ENCODE measurements at regions not wholly inside any gene's neighbourhood (a gene's known extent, or its start where the extent isn't known, plus 50 kb on each side); places are given as distances from the start of the nearest gene placed in this dataset.

DNA sequence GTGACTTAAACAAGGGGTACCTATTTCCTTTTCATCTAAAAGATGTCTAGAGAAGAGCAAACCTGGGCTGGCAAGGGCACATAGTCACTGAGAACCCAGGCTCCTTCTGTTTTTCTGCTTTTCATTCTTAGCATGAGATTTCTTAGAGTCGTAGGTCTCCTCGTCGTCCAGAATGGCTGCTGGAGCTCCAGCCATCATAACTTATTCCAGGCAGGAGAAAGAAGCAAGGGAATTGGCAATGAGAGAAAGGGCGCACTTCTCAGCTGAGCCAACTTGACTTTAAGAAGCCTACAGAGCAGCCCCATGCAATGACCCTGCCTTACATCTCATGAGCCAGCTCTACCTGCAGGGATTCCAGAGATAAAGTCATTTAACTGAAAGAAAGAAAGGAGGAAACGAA lies 213.4 kb downstream of the BMP7 start:
- intact Hi-C loops (cut with micrococcal nuclease), result no loop called here

DNA sequence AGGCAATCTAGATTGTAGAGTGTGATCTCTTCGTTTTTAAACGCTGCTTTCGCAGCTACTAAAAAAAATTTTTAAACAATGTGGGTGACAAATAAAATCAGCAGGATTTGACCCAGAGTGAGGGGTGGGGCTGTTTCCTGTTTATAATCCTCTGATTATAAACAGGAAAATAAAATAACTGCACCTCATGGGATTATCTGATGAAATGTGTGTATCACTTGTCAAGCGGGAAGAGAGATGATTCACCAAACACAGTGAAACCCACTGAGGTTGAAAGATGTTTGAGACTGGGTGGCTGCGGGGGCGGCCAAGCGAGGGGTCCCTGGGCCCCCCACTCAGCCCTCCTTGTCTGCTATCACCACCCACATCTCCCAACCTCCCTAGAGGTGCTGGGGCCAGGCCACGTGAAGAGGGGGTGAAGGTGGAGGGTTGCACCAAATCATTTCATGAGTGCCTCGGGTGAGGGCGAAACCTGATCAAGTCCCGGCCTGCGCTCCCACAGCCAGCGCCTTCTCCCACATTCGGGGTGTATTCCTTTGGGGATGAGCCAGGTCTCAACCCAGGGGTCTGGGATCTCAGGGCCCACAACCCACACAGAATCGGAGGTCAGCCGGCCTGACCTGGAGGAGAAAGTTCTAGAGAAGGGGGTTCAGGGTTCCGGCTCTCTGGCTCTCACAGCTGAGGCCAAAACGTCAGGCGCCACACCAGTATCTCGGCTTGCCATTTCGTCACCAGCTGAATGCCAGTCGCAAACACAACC lies 212.5 kb downstream of the BMP7 start:
- intact Hi-C loops (cut with micrococcal nuclease), result no loop called here

DNA sequence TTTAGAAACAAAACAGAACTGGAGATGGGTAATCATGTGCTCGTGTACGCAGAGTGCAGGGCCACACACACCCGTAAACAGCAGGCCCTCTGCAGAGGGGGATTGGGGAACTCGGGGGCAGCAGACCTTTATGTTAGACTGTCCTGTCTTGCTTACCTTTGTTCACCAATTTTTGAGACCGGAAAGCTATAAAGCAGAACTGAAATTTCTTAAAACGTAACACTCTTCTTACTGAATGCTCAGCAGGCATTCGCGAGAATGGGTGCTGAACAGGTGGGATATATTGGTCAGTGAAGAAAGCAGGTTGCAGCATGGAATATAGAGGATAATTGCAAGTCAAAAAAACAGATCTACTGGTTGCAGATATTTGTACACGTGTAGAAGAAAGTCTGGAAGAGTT lies 211.1 kb downstream of the BMP7 start:
- intact Hi-C loops (cut with micrococcal nuclease), result no loop called here

DNA sequence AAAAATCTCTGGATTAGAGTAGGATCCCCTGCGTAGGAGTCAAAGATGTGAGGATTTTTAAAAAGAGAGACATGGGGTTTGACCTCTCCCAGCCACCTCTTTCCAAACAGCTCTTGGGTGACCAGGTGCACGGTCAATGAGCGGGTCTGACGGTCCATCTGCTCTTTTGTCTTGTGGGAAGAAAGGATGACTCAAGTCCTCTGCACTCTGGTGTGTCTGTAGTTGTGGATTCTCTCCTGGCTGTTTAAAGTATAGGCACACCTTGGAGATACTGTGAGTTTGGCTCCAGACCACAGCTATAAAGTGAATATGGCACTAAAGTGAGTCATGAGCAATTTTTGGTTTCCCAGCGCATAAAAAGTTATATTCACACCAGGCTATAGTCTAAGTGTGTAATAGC lies 209.8 kb downstream of the BMP7 start:
- intact Hi-C loops (cut with micrococcal nuclease), result no loop called here

DNA sequence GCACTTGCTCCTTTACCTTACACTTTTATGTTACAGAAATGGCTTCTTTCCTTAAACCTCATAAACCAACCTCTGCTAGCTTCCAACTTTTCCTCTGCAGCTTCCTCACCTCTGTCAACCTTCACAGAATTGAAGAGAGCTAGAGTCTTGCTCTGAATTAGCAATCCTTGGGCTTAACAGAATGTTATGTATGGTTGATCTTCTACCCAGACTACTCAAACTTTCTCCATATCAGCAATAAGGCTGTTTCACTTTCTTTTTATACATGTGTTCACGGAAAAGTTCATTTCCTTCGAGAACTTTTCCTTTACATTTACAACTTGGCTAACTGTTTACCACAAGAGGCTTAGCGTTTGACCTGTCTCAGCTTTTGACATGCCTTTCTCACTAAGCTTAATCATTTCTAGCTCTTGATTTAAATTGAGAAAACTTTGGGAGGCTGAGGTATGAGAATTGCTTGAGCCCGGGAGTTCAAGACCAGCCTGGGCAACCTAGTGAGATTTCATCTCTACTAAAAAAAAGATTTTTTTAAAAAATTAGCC lies 207.3 kb downstream of the BMP7 start:
- intact Hi-C loops (cut with micrococcal nuclease), result no loop called here

DNA sequence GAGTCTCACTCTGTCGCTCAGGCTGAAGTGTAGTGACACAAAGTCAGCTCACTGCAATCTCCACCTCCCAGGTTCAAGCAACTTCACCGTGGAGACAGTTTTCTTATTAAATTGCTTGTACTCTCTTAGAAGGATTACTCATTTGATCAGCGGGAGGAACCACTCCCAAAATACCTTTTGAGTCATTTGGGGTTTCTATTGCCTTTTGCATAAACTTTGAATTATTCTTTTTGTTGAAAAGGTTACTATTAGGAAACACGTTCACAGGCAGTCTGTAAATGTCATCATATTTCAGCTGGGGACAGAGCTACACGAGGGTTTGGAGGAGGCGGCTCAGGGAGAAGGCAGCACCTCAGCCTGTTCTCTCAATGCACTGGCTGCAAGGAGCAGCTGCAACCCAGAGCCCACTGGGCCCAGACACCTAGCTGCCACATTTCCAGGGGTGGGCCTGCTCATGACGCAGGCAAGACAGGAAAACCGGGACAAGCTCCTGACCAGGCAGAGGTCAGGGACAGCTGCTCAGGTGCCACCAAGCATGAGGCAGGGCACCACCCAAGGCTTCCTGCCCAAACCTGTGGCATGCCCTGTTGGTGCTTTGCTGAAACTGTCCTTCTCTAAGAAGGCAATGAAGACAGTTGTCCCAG lies 205.9 kb downstream of the BMP7 start:
- intact Hi-C loops (cut with micrococcal nuclease), result no loop called here

DNA sequence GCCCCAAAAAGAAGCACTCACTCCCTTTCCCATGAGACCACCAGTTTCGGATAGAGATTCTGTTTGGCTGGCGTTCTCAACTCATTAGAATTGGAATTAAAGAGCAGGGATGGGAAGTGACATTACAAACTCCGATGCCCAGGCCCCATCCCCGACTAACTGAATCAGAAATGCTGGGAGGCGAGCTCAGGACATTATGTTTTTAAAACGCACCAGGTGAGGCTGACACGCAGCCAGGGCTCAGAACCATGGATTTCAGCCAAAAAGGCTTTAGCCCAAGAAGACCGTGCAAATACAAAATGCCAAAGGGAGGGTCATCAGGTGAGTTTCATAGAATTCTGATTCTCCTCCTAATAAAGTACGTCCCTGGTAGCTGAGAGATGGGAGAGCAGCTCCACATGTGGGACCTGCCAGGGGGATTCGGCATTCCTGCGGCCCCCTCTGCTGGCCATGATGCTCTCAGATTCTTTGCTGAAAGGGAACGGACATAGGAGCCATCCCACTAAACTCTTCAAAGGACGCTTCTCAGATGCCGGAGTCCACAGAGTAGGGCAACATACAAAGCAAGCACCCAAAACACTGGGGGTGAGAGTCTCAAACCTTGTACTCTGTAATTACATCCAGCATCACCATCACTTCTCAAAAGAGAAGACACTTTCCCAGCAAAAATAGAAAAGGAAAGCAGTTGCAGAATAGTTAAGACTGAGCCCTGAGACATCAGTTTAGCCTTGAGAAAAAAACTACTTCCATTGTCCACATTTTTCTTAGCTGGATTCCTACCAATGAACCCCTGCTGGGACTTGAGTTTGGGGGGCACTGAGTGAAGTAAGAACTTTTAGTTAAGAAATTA lies 205.2 kb downstream of the BMP7 start:
- intact Hi-C loops (cut with micrococcal nuclease), result no loop called here

DNA sequence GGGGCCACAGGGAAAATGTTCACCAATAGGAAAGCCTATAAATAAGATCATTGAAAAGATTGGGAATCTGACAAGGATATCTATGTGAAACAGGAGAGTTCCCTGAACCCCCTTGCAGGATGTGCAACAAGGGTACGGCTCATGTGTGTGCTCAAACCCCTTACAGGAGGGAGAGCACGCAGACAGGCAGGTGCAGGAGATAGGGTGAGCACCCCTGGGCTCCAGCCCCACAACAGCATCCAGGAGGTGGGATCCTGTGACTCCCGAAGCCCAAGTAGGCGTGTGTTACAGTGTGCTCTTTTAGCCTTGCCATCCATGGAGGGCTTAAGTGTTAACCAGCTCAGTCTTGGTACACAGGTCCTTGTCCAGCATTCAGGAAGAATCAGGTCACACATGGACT lies 204.2 kb downstream of the BMP7 start:
- intact Hi-C loops (cut with micrococcal nuclease), result no loop called here

DNA sequence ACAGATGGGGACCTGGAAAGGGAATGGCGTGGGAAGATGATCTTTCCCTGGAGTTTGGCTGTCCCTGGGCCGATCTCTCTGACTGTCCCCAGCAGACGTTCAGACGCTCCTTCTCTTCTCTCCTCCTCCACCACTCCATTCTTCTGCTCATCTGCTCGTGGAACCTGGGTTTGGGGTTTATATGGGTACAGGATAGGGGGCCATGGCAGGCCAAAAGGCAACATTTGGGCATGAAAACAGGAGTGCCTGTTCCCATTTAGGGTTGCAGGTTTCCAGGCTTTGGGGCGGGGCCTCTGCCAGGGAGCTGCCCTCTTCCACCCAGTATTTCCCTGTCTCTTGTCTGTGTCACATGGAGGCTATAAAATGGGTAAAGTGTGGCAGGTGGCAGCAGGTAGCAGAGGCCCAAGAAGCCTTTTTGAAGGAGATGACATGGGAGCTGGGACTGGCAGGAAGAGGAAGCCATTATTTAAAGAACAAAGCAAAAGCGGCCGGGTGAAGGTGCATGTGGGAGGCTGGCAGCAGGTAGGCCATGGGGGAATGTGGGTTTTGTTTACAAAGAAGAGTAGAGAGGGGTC lies 203.7 kb downstream of the BMP7 start:
- intact Hi-C loops (cut with micrococcal nuclease), result no loop called here

DNA sequence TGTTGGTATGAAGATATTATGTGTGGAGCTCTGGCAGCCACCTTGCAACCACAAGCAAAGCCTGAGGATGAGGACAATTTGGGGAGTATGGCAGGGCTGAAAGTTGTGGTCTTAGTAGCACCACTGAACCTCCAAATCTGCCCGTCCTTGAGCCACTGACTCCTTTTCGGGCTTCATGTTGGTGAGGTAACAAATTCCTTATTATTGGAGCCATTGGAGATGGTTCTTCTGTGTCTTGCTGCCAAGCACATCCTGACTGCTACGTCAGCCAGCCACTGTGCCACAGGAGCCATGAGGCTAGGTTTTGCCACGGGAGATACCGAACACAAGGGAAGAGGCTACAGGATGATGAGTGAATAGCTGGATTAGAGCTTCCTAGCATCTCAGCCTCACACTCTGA lies 201.6 kb downstream of the BMP7 start:
- intact Hi-C loops (cut with micrococcal nuclease), result no loop called here

DNA sequence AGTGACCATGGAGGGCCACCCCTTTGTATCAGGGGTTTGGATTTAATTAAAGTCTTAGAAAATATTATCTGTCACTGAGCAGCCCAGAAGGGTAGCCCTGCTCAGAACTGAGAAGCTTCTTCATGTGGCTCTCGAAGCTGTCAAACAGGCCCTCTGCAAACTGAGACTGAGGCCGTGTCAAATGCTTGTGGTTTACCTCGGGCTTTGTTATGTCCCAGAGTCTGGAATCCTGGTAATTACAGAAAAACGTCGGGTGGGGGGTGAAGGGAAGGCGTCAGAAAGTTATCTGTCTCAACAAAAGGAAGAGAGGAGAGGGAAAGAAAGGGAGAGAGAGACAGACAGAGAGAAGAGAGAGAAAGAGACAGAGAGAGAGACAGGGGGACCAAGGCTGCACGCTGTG lies 200.8 kb downstream of the BMP7 start:
- intact Hi-C loops (cut with micrococcal nuclease), result no loop called here

DNA sequence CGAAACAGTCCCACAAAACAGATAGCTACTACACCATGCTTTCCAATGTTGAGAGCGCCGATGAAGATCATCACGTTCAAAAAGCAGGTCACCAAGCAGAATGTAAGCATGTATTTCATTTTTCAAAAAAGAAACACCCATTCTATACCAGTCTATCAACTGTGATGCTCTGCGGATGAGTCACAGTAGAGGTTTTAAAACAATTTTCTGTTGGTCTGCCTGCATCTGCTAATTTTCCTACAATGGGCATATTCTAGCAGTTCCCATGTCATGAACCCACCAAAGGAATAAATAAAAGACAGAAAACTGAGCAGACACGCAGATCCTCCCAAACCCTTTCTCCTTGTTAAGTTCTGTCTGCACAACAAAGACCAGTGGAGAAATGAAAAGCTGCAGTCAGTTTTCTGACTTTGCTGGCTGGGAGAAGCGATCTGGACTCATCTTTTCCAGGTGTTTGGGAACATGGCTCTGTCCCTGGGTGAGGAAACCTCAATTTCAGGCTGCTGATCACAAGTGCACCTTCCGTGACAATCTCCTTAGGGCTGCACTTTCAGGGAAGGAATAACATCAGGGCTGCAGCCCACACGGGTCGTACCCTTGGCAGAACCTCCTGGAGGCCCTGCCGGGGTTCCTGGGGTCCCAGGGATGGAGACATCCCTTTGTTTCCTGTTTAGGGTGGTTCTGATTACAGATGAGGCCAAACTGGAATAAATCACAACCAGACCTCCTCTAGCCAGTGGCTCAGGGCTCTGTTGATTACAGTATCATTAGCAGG lies 200.1 kb downstream of the BMP7 start:
- intact Hi-C loops (cut with micrococcal nuclease), result no loop called here

DNA sequence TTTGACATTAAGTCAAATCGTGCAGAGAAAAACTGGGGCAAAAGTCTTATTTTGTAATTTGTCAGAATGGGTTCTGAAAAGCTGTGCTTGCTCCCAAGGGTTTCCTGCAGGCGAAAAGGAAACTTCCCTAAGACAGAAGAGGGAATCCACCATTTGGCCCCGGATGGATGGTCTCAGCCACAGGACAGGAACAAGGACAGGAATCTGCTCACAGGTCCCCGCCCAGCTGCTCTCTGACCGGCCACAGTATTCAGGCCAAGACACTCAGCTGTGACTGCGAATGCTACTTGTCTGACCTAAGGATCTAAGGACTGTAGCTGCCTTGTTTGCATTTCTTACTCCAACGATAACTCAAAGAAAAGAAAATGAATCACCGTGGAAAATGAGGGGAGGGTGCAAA lies 197.0 kb downstream of the BMP7 start:
- intact Hi-C loops (cut with micrococcal nuclease), result no loop called here

DNA sequence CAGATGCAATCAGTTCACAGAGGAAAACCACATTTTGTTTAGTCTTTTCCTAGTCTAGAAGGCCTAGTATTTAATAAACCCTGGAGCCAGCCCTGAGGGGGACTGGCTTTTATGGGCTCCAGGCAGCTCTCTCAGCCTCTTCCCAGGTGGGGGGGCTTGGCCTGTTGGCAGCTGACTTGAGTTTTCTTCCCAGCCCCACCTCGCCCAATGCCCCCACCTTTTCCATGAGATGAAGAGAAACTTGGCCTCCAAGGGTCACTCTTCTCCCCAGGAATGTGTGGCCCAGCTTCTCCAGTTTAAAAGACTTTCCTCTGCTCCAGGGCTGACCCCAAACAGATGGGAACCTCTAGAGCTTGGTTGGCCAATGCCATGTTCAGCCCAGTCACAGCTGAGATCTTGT lies 196.1 kb downstream of the BMP7 start:
- intact Hi-C loops (cut with micrococcal nuclease), result no loop called here

DNA sequence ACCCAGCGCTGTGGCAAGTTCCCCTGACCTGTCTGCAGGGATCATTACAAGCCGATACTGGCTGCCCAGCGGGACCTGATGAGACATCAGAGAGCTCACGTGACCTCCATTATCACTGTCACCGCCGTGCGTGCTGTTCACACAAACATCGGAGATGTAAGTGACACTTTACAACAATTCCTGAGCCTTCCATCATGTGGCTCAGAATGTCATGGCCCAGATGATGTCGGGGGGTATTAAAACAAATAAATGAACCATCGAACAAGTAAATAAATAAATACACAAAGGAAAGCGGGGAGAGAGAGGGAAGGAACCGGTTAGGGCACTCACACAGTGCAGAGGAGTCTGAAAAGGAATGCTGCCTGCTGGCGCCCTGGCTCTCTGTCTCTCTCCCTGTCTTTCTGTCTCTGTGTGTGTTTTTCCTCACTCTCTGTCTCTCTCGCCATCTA lies 195.1 kb downstream of the BMP7 start:
- intact Hi-C loops (cut with micrococcal nuclease), result no loop called here

DNA sequence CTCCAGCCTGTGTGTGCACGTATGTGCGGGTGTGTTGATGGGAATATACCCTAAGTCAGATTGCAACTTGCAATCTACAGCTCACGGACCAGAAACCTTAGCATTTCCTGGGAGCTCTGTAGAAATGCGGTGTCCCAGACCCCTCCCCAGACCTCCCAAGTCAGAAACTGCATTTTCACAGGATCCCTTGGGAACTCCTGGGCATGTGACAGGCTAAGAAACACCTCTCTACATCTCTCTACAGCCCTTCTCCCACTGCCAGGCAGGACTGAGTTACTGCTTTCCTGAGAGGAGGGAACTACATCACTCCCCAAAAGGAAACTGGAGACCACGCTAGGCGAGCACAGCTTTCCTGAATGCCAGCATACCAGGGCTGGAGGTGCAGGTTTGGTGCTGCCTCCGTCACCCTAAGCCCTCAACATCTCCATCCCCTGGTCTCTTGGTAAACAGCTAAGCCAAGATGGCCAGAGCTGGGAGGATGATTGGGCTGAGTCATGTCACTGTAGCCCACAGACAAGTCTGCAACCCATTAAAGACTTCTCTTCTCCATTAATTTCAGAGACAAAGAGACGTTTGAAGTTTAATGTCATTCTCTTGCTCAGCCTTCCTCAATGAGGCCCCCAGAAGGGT lies 194.4 kb downstream of the BMP7 start:
- intact Hi-C loops (cut with micrococcal nuclease), result no loop called here

DNA sequence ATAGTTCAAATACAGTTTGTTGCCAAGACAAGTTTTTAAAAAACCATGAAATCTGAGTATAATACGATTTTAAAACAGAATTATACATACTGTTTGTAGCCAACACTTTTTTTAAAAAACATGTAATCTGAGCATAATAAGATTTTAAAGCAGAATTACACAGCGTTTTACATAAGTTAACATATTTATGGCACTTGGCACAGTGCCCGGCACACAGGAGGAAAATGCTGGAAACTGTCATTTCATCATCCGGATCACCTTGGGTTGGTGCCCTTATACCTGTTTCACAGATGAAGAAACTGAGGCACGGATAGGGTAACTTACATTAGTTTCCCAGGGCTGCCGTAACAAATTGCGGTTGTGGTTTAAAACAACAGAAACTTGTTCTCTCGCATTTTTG lies 193.0 kb downstream of the BMP7 start:
- intact Hi-C loops (cut with micrococcal nuclease), result no loop called here

DNA sequence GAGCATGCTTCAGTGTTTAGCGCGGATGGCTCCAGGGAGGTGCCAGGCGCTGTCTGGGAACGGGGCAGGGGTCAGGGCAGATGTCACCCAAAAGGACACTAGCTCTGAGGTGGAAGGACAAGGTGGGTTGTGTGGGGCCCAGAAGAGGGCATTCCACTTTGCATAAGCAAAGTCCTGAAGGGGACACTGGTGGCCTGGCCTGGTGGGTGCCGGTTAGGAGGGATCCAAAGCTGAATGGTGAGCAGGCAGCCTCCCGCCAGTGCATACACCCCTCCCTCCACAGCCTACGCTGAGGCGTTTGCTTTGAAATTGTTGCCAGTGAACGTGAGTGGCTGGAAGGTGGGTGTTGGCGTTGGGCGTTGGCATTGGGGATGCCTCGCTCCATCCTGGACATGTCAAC lies 192.1 kb downstream of the BMP7 start:
- intact Hi-C loops (cut with micrococcal nuclease), result no loop called here

DNA sequence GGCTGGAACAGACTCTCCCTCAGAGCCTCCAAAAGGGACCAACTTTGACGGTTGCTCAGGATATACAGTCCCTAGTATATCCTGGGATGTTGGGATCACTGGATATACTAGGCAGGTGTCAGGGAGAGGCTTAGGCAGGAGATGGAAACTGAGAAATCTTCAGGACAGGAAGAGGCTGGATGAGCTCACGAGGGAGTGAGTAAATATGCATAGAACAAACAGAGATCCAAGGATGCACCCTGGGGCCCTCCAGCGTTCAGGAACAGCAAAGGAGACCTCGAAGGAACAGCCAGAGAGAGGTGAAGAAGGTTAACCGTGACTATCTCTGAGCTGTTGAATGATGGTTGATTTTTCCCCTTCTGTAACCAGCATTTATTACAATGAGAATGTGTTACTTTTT lies 191.3 kb downstream of the BMP7 start:
- intact Hi-C loops (cut with micrococcal nuclease), result no loop called here

DNA sequence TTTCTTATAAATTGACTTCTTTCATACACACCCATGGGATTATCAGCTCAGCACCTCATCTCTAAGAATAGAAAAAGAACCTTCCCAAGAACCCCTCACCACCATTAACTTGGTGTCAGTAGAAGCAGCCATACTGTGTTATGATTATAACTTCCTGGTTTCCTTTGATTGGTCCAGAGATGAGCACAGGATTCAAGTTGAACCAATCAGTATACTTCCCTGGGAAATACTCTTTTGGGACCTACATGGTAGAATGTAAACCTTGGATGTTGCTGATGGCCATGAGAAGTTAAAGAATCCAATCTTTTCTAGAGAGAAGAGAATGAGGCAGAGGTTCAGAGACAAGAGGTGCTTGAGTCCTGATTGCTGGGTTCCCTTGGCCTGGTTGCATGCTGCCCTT lies 190.8 kb downstream of the BMP7 start:
- intact Hi-C loops (cut with micrococcal nuclease), result no loop called here

All from T-helper 2 cell treated with Interferon-gamma antibody and Interleukin-4, amounts not matched to agents 100 ng/mL and 5 ng/mL, for 36 hours (primary cell).